Natural killer cell (primary cell): ENCODE measurements at regions not wholly inside any gene's neighbourhood (a gene's known extent, or its start where the extent isn't known, plus 50 kb on each side); places are given as distances from the start of the nearest gene placed in this dataset.
"Not testable (repeated sequence)": the region's sequence is repeated elsewhere in the genome, so short reads cannot be mapped to it uniquely, and the experiment has no call there.

Experiments used
- ATAC-seq, 3 donors: fragments of 150-1000 bp in 2 of 3; fragments of 200-7000 bp in 1 of 3; cut with Tn5 transposase; 1 replicate in 1 of 3; 2 replicates in 2 of 3; pipeline ENCODE4 v1.10.0; 2021; ENCODE audit warnings: mild to moderate bottlenecking in 2 of 3, moderate library complexity in 2 of 3
- DNase-seq, 2 donors: peaks; one replicate each; pipeline versions ENCODE4 v3.0.0 to v3.0.0-alpha.2; 2013 to 2021; ENCODE audit warnings: mixed read lengths in 1 of 2
- H3K27ac ChIP-seq: one replicate; pipeline ENCODE4 v1.5.1; 2013; ENCODE audit warnings: mild to moderate bottlenecking, low read length
- H3K27me3 ChIP-seq: one replicate; pipeline ENCODE4 v1.6.1; 2013; ENCODE audit warnings: low read length; ENCODE audit not compliant: control insufficient read depth, insufficient read depth
- H3K36me3 ChIP-seq: one replicate; pipeline ENCODE4 v1.6.1; 2013; ENCODE audit warnings: low read length; ENCODE audit not compliant: control insufficient read depth, insufficient read depth
- H3K4me1 ChIP-seq: one replicate; pipeline ENCODE4 v1.6.1; 2013; ENCODE audit warnings: low read length; ENCODE audit not compliant: control insufficient read depth, insufficient read depth
- H3K4me3 ChIP-seq: one replicate; pipeline ENCODE4 v1.5.1; 2013; ENCODE audit warnings: low read length
- H3K9me3 ChIP-seq: one replicate; pipeline ENCODE4 v1.6.1; 2013; ENCODE audit warnings: low read length; ENCODE audit not compliant: control insufficient read depth, insufficient read depth
- H3K27ac Mint-ChIP-seq, 2 donors: one replicate each; pipeline ENCODE4 v1.8.0; 2022; ENCODE audit warnings: mild to moderate bottlenecking in 2 of 2, mixed read lengths in 2 of 2, moderate library complexity in 1 of 2
- H3K27me3 Mint-ChIP-seq, 2 donors: one replicate each; pipeline ENCODE4 v1.8.0; 2022; ENCODE audit warnings: low read depth in 2 of 2, mixed read lengths in 2 of 2
- H3K36me3 Mint-ChIP-seq: one replicate; pipeline ENCODE4 v1.8.0; 2022; ENCODE audit warnings: mixed read lengths
- H3K4me1 Mint-ChIP-seq, 2 donors: one replicate each; pipeline ENCODE4 v1.8.0; 2022; ENCODE audit warnings: mixed read lengths in 2 of 2
- H3K4me3 Mint-ChIP-seq: one replicate; pipeline ENCODE4 v1.8.0; 2022; ENCODE audit warnings: mild to moderate bottlenecking, moderate library complexity, mixed read lengths
- H3K9me3 Mint-ChIP-seq, 2 donors: one replicate each; pipeline ENCODE4 v1.8.0; 2022; ENCODE audit warnings: mixed read lengths in 2 of 2
- CTCF ChIP-seq: fragments of 200-600 bp; IDR thresholded peaks from one replicate; pipeline ENCODE4 v1.8.0; 2022; ENCODE audit warnings: antibody characterized with exemption
- WGBS: methylation state at CpG from one replicate; pipeline ENCODE4 v1.1.7; 2013; ENCODE audit warnings: missing lambda C conversion rate; ENCODE audit not compliant: insufficient coverage; 5-methylcytosine and 5-hydroxymethylcytosine counted together
- intact Hi-C: fragments of 100-400 bp; cut with micrococcal nuclease; formaldehyde crosslinking; loops from one replicate; pipeline ENCODE4 v1.14.2; 2022

DNA sequence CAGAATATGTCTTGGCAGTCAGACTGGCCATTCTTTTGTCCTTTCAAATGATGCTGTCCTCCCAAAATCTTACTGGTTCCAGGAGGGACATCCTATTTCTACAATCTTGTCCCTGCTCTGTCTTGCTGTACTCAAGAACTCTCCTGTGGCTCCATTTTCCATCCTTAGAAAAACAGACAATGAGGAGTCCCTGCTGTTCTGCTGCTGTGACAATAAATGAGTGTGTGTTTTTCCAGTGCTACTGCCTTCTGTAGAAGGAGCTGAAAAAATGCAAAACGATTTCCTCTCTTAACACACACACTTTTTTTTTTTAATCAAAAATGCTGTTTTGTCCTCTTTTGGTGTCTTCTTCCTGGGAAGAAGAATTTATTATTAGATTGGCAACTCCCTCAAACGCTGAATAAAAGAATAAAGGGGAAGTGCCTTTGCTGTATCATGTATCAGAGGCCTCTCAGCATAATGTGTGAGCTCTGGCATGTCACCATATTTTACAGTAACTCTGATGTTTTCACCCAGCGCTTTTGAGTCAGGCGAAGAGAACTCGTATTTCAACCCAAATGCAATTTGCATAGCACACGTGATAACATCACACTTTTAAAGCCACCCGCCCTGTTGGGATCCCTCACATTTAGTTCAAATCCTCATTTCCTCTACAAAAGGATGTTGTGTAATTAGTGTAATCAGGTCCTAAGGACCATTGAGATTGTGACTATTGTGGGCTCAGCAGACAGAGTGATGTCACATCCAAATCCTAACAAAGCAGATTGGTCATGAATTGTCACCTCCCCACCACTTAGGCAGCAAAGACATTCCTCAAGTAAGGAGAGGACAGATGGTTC is 496.0 kb upstream of the LARGE1 start:
- 38% methylated on average over 5 of the region's 7 CpGs for WGBS
- H3K9me3 Mint-ChIP-seq: peaks cover 2 to 7% of the 10 kb centered on the region in 2 donors
- Histone ChIP-seq H3K4me1 (no peaks in the 10 kb centered on the region), H3K36me3 (no peaks in the 10 kb centered on the region), H3K4me3 (no peak overlapping the region), H3K9me3 (no peaks in the 10 kb centered on the region), H3K27ac (no peak overlapping the region), H3K27me3 (no peaks in the 10 kb centered on the region)
- H3K36me3 Mint-ChIP-seq: no peaks in the 10 kb centered on the region
- no peaks in the 10 kb centered on the region for H3K27me3 Mint-ChIP-seq
- intact Hi-C loops: no loop called here
- ATAC-seq (no peak), DNase-seq (no peak)
- no peak overlapping the region for H3K27ac Mint-ChIP-seq
- no peaks in the 10 kb centered on the region for H3K4me1 Mint-ChIP-seq
- TF ChIP-seq CTCF: no peak
- no peak overlapping the region for H3K4me3 Mint-ChIP-seq

- intact Hi-C loops, H3K4me3 ChIP-seq, H3K27me3 Mint-ChIP-seq, H3K27me3 ChIP-seq, H3K4me3 Mint-ChIP-seq, H3K4me1 ChIP-seq, DNase-seq, H3K36me3 ChIP-seq, H3K27ac Mint-ChIP-seq, H3K36me3 Mint-ChIP-seq, H3K9me3 ChIP-seq, H3K27ac ChIP-seq, ATAC-seq, H3K4me1 Mint-ChIP-seq: not testable (repeated sequence)
- peaks cover 5 to 10% of the 10 kb centered on the region in 2 donors for H3K9me3 Mint-ChIP-seq
- WGBS: 72% methylated on average over 6 of the region's 8 CpGs
Observed at GRCh38 chr22:34422948-34423347, 502.7 kb upstream of the LARGE1 start.

GRCh38 chr22:34427436-34427835 is 507.2 kb upstream of the LARGE1 start:
- Mint-ChIP-seq H3K27ac (no peak overlapping the region), H3K27me3 (no peaks in the 10 kb centered on the region), H3K4me3 (no peak overlapping the region), H3K9me3 (peaks cover 9 to 10% of the 10 kb centered on the region in 2 donors), H3K36me3 (no peaks in the 10 kb centered on the region), H3K4me1 (no peaks in the 10 kb centered on the region)
- H3K9me3 ChIP-seq: no peaks in the 10 kb centered on the region
- H3K4me1 ChIP-seq: no peaks in the 10 kb centered on the region
- H3K27ac ChIP-seq: no peak overlapping the region
- no peaks in the 10 kb centered on the region for H3K27me3 ChIP-seq
- H3K4me3 ChIP-seq: no peak overlapping the region
- DNase-seq (no peak), ATAC-seq (no peak)
- intact Hi-C loops: no loop called here
- H3K36me3 ChIP-seq: no peaks in the 10 kb centered on the region
- TF ChIP-seq CTCF: no peak
- WGBS: 81% methylated on average over 3 of the region's 4 CpGs

- Histone ChIP-seq H3K4me3 (no peak overlapping the region), H3K36me3 (no peaks in the 10 kb centered on the region), H3K9me3 (no peaks in the 10 kb centered on the region), H3K27ac (no peak overlapping the region), H3K27me3 (no peaks in the 10 kb centered on the region), H3K4me1 (no peaks in the 10 kb centered on the region)
- WGBS: no CpG with 5 or more reads among the region's 1 CpG
- no peak for ATAC-seq
- no peak overlapping the region for H3K4me3 Mint-ChIP-seq
- no peaks in the 10 kb centered on the region for H3K4me1 Mint-ChIP-seq
- H3K9me3 Mint-ChIP-seq: peaks cover 9 to 10% of the 10 kb centered on the region in 2 donors
- intact Hi-C loops: no loop called here
- H3K27ac Mint-ChIP-seq: no peak overlapping the region
- DNase-seq: no peak
- H3K27me3 Mint-ChIP-seq: no peaks in the 10 kb centered on the region
- TF ChIP-seq CTCF: no peak
- H3K36me3 Mint-ChIP-seq: no peaks in the 10 kb centered on the region
Observed at GRCh38 chr22:34427841-34428240, 507.6 kb upstream of the LARGE1 start.
